Muscle layer of colon (tissue), 2 donors: ENCODE measurements at regions not wholly inside any gene's neighbourhood (a gene's known extent, or its start where the extent isn't known, plus 50 kb on each side); places are given as distances from the start of the nearest gene placed in this dataset.

Experiments
- H3K27ac ChIP-seq: one replicate; pipeline ENCODE4 v1.7.0; 2013; ENCODE audit warnings: low read depth, mild to moderate bottlenecking, low read length, moderate library complexity
- H3K27me3 ChIP-seq, 2 donors: one replicate each; pipeline ENCODE4 v1.7.0; 2013; ENCODE audit warnings: low read length in 2 of 2, mild to moderate bottlenecking in 2 of 2; ENCODE audit not compliant: insufficient read depth in 2 of 2, control insufficient read depth in 1 of 2
- H3K36me3 ChIP-seq: one replicate; pipeline ENCODE4 v1.7.0; 2013; ENCODE audit warnings: mild to moderate bottlenecking, low read length; ENCODE audit not compliant: insufficient read depth
- H3K4me1 ChIP-seq: one replicate; pipeline ENCODE4 v1.7.0; 2013; ENCODE audit warnings: mild to moderate bottlenecking, low read length; ENCODE audit not compliant: insufficient read depth
- H3K4me3 ChIP-seq, 2 donors: one replicate each; pipeline ENCODE4 v1.7.0; 2013; ENCODE audit warnings: low read length in 2 of 2, low read depth in 1 of 2, mild to moderate bottlenecking in 1 of 2, moderate library complexity in 1 of 2
- H3K9ac ChIP-seq: one replicate; pipeline ENCODE4 v1.7.0; 2013; ENCODE audit warnings: low read length
- H3K9me3 ChIP-seq: one replicate; pipeline ENCODE4 v1.7.0; 2013; ENCODE audit warnings: mild to moderate bottlenecking, low read length
- donor health status: abdominal sarcoma.
- donor health status: Adenocarcinoma of cecum.

DNA sequence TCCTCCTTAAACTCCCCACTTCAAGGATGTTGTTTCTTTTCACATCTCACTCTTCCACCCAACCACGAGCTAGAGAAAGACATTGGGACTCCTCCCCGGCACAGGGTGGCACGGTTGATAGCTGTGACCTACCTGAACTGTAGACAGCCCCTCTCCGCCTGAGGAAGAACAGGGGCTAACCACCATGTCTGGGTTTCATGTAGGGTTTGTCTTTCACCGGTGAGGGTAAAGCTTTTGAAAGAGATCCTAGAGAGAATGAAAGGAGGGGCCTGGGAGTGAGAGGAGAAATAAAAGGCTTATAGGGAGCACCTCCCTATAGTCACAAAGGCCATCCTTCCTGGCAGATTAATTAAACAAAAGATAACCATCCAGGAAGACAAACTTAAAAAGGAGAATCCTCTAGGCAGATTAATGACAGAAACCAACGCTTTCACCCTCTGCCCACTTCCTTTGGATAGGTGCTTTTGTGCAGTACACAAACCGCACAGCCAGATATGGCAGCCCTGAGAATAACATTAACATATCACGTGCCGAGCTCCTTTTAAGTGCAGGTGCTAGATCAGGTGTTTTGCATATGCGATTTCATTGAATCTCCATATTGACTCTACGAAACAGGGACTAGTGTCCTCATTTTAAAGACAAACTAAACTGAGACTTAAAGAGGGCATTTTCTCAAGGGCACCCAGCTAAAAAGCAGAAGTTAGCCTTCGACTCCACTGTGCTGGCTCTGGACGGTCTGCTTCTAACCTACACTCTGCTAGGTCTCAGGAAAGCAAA is 178.1 kb upstream of the RUNX1 start:
- H3K9ac ChIP-seq: no peak overlapping the region

DNA sequence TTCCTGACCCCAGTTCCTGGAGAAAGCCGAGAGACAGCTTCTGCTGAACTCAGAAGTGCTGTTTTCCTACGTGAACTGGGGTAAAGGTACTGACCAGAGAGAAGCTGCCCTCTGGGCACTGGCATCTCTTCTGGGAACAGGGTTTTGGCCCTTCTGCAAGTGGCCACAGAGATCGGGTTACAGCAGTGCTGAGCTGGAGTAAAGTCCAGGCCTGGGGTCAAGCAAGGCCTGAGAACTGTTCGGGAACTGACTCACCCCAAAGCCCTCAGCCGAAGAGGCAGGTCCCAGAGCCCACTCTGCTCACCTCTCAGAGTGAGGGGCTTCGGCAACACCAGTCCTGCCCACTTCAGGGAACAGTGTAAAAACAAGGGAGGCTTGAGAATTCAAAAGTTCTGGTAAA is 177.2 kb upstream of the RUNX1 start:
- Histone ChIP-seq H3K4me1 (no peaks in the 10 kb centered on the region), H3K27me3 (no peaks in the 10 kb centered on the region), H3K9ac (no peak overlapping the region), H3K9me3 (no peaks in the 10 kb centered on the region), H3K27ac (no peak overlapping the region), H3K4me3 (no peak overlapping the region), H3K36me3 (no peaks in the 10 kb centered on the region)

More for the DNA sequence above, 178.1 kb upstream of the RUNX1 start:
- Histone ChIP-seq H3K4me1 (no peaks in the 10 kb centered on the region), H3K27ac (no peak overlapping the region), H3K27me3 (no peaks in the 10 kb centered on the region), H3K9me3 (no peaks in the 10 kb centered on the region), H3K4me3 (no peak overlapping the region), H3K36me3 (no peaks in the 10 kb centered on the region)

DNA sequence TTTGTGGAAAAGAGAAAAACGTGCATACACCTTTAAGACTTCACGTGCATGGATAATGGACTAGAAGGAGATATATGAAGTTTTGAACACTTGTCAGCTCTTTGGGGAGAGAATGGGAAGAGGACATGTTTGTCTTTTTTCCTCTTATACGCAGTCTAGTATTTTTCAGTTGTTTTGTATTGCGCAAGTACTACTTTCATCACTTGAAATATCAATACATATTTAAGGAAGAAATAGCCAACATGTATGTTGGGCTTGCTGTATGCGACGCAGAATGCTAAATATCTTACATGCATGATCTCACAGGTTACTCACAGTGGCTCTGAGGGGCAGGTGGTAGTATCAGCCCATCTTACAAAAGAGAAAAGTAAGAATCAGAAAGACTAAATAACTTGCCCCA is 176.5 kb upstream of the RUNX1 start:
- no peaks in the 10 kb centered on the region for H3K36me3 ChIP-seq
- H3K9ac ChIP-seq: no peak overlapping the region
- no peak overlapping the region for H3K27ac ChIP-seq
- H3K4me3 ChIP-seq: no peak overlapping the region
- H3K4me1 ChIP-seq: no peaks in the 10 kb centered on the region
- H3K9me3 ChIP-seq: no peaks in the 10 kb centered on the region
- H3K27me3 ChIP-seq: no peaks in the 10 kb centered on the region

DNA sequence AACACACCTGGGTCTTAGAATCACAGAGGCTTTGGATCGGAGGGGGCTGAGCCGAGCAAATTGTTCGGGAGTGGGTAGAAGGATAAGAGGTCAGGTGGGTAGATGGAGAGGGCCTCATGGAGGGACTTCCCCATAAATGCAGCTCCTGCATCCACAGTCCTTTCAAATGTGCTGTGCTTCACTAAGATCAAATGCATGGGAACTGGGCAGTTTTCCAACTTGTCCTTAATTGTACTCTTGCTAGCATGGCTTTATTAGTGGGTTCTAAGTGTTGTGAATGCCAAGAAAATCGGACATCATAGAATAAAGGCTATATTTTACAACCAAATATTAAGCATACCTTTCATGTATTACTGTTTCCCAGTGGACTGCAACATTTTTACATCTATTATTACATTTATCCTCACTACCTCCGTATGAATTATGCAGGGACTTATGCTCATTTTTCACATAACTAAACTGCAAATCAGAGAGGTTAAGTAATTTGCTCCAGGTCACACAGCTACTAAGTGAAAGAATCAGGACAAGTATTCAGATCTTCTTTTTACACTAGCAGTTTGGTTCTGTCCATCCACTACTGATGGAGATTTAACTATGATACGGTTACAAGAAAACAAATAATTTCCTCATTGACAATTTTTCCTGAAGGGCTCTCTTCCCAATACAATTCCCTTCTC is 174.5 kb upstream of the RUNX1 start:
- no peaks in the 10 kb centered on the region for H3K27me3 ChIP-seq
- no peaks in the 10 kb centered on the region for H3K9me3 ChIP-seq
- H3K27ac ChIP-seq: no peak overlapping the region
- H3K4me1 ChIP-seq: no peaks in the 10 kb centered on the region
- no peak overlapping the region for H3K9ac ChIP-seq
- H3K4me3 ChIP-seq: no peak overlapping the region
- no peaks in the 10 kb centered on the region for H3K36me3 ChIP-seq

DNA sequence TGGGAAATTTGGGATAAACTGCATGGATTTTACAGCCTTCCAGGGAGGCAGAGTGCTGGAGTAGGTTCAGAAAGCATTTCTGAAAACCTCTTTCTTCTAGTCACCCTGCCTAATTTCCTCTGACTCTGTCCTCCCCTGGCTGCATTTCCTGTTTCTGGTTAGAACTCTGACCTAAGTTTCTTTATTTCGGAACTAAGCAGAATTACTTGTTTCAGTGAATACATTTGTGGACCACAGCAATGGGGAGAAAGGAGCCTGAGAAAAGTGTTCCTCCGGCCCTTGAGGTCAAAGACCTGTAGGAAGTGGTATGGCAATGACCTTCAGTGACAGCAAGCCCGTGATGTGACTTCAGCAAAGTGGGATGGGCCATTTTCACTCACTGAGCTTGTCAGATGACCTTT is 173.4 kb upstream of the RUNX1 start:
- no peaks in the 10 kb centered on the region for H3K9me3 ChIP-seq
- no peaks in the 10 kb centered on the region for H3K4me1 ChIP-seq
- no peak overlapping the region for H3K9ac ChIP-seq
- no peak overlapping the region for H3K27ac ChIP-seq
- H3K27me3 ChIP-seq: no peaks in the 10 kb centered on the region
- no peak overlapping the region for H3K4me3 ChIP-seq
- no peaks in the 10 kb centered on the region for H3K36me3 ChIP-seq

DNA sequence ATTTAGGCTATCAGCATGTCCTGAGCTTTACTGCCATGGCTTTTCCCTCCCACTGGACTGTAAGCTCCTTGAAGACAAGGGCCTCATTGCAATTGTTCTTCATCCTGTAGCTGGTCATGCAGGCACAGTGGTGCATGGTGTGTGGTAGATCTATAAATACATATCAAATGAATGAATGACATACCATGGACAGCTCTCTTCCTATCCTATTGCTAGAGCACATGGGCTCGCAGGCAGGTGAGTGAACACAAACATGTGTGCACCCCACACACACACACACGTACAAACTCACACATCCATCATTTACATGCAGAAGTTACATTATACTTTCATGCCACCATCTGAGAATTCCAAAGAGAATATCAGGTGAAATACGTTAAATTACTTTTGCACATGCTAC is 172.9 kb upstream of the RUNX1 start:
- Histone ChIP-seq H3K9me3 (no peaks in the 10 kb centered on the region), H3K4me3 (no peak overlapping the region), H3K4me1 (no peaks in the 10 kb centered on the region), H3K36me3 (no peaks in the 10 kb centered on the region), H3K27ac (no peak overlapping the region), H3K27me3 (no peaks in the 10 kb centered on the region), H3K9ac (no peak overlapping the region)

DNA sequence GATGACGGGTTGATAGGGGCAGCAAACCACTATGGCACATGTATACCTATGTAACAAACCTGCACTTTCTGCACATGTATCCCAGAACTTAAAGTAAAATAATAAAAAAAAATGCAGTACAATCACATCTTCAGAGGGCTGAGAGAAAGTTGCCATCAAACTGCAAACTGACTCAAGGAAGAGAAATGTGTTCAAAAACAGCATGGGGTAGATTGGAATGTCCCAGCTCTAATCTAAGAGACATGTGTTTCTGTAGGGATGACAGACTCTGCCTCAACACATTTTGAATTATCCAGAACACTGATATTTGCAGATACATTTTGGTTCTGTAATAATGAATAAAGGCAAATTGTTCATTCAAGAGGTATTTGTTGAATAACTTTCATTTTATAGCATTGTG is 171.2 kb upstream of the RUNX1 start:
- Histone ChIP-seq H3K27me3 (no peaks in the 10 kb centered on the region), H3K4me3 (no peak overlapping the region), H3K9me3 (no peaks in the 10 kb centered on the region), H3K36me3 (no peaks in the 10 kb centered on the region), H3K27ac (no peak overlapping the region), H3K9ac (no peak overlapping the region), H3K4me1 (no peaks in the 10 kb centered on the region)

DNA sequence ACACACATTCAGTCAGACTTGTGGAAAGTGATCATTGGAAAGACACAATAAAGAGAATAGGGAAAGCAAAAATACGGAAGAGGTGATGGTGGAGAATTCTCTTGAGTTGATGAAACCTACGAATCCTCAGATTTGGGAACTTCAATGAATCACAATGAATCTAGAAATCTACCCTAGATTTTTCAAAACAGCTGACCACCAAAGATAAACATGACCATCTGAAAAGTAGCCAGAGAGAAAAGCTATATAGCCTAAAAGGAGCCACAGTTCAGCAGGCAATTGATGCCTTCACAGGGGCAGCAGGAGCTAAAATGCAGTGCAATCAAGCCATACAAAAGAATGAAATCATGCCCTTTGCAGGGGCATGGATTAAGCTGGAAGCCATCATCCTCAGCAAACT is 170.6 kb upstream of the RUNX1 start:
- Histone ChIP-seq H3K4me1 (no peaks in the 10 kb centered on the region), H3K36me3 (no peaks in the 10 kb centered on the region)

DNA sequence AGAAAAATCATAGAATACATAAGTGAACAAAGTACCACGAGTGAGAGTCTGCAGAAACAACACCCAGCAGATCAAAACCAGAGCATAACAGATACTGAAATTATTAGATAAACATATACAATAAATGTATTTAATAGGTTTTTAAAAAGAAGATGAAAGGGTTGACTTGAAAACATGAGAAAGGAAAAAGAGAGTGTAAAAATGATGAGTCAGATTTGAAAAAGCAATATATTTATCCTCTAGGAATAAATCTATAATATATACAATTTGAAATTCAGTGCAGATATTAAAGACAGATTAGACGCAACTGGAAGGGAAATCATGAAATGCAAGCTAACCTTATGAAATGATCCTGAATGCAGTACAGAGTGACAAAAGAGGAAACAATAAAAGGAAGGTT is 170.2 kb upstream of the RUNX1 start:
- H3K36me3 ChIP-seq: no peaks in the 10 kb centered on the region
- no peaks in the 10 kb centered on the region for H3K4me1 ChIP-seq
- no peak overlapping the region for H3K9ac ChIP-seq
- no peak overlapping the region for H3K4me3 ChIP-seq
- no peaks in the 10 kb centered on the region for H3K9me3 ChIP-seq
- no peak overlapping the region for H3K27ac ChIP-seq
- no peaks in the 10 kb centered on the region for H3K27me3 ChIP-seq

More for the DNA sequence above, 170.6 kb upstream of the RUNX1 start:
- H3K4me3 ChIP-seq: no peak overlapping the region
- no peaks in the 10 kb centered on the region for H3K27me3 ChIP-seq
- no peaks in the 10 kb centered on the region for H3K9me3 ChIP-seq
- no peak overlapping the region for H3K9ac ChIP-seq
- no peak overlapping the region for H3K27ac ChIP-seq

DNA sequence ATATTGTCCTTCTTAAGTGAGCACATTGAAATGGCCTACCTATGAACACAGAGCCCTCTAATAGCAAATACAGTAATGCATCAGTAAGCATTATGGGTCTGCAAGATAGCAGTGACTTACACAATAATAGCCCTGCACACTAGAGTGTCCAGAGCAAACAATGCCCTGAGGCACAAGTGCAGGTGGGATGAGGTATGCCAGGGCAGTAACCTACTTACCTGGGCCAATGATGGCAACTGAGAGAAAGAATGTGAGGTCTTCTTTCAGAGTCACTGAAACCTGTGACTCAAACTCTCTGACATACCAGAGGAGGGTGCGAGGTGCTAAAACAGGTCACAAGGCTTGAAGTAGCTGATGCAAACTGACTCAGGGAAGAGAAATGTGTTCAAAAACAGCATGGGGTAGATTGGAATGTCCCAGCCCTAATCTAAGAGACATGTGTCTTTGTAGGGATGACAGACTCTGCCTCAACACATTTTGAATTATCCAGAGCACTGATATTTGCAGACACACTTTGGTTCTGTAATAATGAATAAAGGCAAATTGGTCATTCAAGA is 168.5 kb upstream of the RUNX1 start:
- Histone ChIP-seq H3K27ac (no peak overlapping the region), H3K4me1 (no peaks in the 10 kb centered on the region), H3K4me3 (no peak overlapping the region)

DNA sequence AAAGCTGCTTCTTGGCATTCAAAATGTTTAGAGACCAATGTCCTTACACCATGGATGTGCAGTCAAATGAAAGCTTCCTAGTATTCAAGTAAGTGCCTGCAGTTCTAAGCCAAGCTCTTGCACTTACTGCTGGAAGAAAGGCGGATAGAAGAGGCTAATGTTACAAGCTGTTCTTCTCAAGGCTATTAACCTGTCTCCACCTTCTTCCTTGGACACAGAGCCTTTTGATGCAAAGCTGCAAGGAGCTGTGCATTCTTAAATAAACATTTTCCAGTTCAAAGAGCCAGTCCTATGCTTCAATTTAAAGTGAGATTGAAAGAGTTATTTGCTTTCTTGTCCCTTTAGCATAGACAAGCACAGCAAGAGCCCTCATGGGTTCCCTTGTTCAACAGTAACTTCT is 167.9 kb upstream of the RUNX1 start:
- no peak overlapping the region for H3K9ac ChIP-seq

More for the DNA sequence above, 168.5 kb upstream of the RUNX1 start:
- Histone ChIP-seq H3K9ac (no peak overlapping the region), H3K9me3 (no peaks in the 10 kb centered on the region), H3K36me3 (no peaks in the 10 kb centered on the region), H3K27me3 (no peaks in the 10 kb centered on the region)

More for the DNA sequence above, 167.9 kb upstream of the RUNX1 start:
- H3K27ac ChIP-seq: no peak overlapping the region
- no peaks in the 10 kb centered on the region for H3K36me3 ChIP-seq
- H3K9me3 ChIP-seq: no peaks in the 10 kb centered on the region
- no peak overlapping the region for H3K4me3 ChIP-seq
- no peaks in the 10 kb centered on the region for H3K4me1 ChIP-seq
- H3K27me3 ChIP-seq: no peaks in the 10 kb centered on the region
